Breast epithelium (tissue), 4 donors: ENCODE measurements at regions not wholly inside any gene's neighbourhood (a gene's known extent, or its start where the extent isn't known, plus 50 kb on each side); places are given as distances from the start of the nearest gene placed in this dataset.

ENCODE experiments used
- DNase-seq, 2 donors: peaks; one replicate each; pipeline ENCODE4 v3.0.0-alpha.2; 2019; ENCODE audit warnings: low spot score in 2 of 2
- H3K27ac ChIP-seq, 2 donors: fragments of 200-600 bp; sonication (generic) in 1 of 2; one replicate each; pipeline ENCODE4 v1.5.1; 2016 to 2019; ENCODE audit warnings: mild to moderate bottlenecking in 1 of 2
- H3K27me3 ChIP-seq, 2 donors: fragments of 200-600 bp; sonication (generic) in 1 of 2; one replicate each; pipeline versions ENCODE4 v1.5.1 to v1.6.0; 2017 to 2019; ENCODE audit warnings: control low read depth in 1 of 2, mild to moderate bottlenecking in 1 of 2
- H3K36me3 ChIP-seq: fragments of 200-600 bp; one replicate; pipeline ENCODE4 v1.5.1; 2019
- H3K4me1 ChIP-seq, 2 donors: fragments of 200-600 bp; sonication (generic); one replicate each; pipeline ENCODE4 v1.5.1; 2016 to 2019; ENCODE audit warnings: control low read depth in 1 of 2
- H3K4me3 ChIP-seq, 3 donors: fragments of 200-600 bp; sonication (generic); 1 replicate in 2 of 3; 2 replicates in 1 of 3; pipeline ENCODE4 v1.5.1; 2016 to 2019; ENCODE audit warnings: mild to moderate bottlenecking in 3 of 3, moderate library complexity in 2 of 3
- H3K9me3 ChIP-seq, 2 donors: fragments of 200-600 bp; sonication (generic) in 1 of 2; one replicate each; pipeline ENCODE4 v1.5.1; 2016 to 2019; ENCODE audit warnings: control low read depth in 1 of 2
- POLR2A ChIP-seq: fragments of 450-650 bp; IDR thresholded peaks from one replicate; pipeline ENCODE4 v1.6.1; 2016; ENCODE audit warnings: antibody characterized with exemption, mild to moderate bottlenecking, moderate library complexity
- POLR2AphosphoS5 ChIP-seq, 3 donors: sonication (generic); formaldehyde crosslinking; IDR thresholded peaks; one replicate each; pipeline ENCODE4 v1.6.1; 2017; ENCODE audit warnings: antibody characterized with exemption in 3 of 3
- intact Hi-C: fragments of 100-400 bp; cut with DNase I; formaldehyde crosslinking; loops from one replicate; pipeline ENCODE4 v1.15.1; 2023; ENCODE audit warnings: low total_unique reads
- TF ChIP-seq, protein P1 (sequence below), 3 donors: fragments of 450-650 bp; IDR thresholded peaks; one replicate each; pipeline ENCODE4 v1.5.1; 2016 to 2017; ENCODE audit warnings: antibody characterized with exemption in 3 of 3, mild to moderate bottlenecking in 3 of 3, moderate library complexity in 3 of 3

DNA sequence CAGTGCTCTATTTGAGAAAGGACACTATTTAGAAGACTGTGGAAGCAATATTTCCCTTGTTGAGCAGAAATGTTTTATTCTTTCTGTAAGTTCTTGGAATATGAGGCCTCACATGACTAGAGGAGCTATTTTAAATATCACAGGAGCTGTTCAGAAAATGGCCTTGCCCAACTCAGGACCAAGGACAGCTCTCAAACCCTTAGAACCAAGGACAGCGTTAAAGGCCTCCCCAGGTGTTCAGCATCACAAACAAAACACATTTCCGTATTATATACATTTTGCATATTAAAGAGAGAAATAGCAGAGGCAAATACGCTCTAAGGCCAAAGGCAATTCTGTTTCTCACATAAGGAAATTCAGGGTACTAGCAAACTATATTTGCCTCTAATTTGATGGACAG is 631.4 kb downstream of the CDH26 start:
- no peak for DNase-seq
- Histone ChIP-seq H3K4me1 (no peaks in the 10 kb centered on the region), H3K36me3 (no peaks in the 10 kb centered on the region), H3K27ac (no peak overlapping the region), H3K9me3 (no peaks in the 10 kb centered on the region), H3K4me3 (no peak overlapping the region), H3K27me3 (no peaks in the 10 kb centered on the region)
- intact Hi-C loops = no loop called here
- no peak for TF ChIP-seq POLR2AphosphoS5 (IDR thresholded peaks at IDR 0.05)
- TF ChIP-seq POLR2A = no peak
- TF ChIP-seq, protein P1, sequence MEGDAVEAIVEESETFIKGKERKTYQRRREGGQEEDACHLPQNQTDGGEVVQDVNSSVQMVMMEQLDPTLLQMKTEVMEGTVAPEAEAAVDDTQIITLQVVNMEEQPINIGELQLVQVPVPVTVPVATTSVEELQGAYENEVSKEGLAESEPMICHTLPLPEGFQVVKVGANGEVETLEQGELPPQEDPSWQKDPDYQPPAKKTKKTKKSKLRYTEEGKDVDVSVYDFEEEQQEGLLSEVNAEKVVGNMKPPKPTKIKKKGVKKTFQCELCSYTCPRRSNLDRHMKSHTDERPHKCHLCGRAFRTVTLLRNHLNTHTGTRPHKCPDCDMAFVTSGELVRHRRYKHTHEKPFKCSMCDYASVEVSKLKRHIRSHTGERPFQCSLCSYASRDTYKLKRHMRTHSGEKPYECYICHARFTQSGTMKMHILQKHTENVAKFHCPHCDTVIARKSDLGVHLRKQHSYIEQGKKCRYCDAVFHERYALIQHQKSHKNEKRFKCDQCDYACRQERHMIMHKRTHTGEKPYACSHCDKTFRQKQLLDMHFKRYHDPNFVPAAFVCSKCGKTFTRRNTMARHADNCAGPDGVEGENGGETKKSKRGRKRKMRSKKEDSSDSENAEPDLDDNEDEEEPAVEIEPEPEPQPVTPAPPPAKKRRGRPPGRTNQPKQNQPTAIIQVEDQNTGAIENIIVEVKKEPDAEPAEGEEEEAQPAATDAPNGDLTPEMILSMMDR (IDR thresholded peaks at IDR 0.05) = no peak

DNA sequence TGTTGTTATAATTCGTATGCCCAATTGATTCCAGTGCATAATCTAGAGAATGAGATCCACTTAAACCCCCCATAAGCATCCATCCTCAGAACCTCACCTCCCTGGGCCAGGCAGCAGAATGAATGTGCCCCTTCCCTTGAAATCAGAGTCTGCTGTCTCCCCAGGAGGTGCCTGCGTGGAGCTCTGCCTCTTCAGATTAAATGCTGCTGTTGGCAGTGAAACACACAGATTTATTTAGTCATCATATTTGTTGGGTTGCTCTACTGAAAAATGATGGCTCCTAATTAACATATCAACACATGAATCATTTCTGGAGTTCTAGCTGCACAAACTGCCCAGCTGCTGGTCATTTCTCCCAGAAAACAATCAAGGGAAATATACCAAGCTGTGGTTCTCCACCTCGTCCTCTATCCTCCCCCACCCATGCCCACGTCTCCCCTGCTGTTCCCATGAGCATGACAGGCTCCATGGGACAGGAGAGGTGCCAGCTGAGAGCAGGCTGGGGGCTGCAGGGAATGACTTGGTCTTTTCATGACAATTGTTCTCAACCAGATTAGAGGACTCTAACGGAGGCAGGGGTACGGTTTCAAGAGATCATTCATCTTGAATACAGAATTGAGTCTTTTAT is 633.1 kb downstream of the CDH26 start:
- intact Hi-C loops = no loop called here
- TF ChIP-seq, protein P1 (IDR thresholded peaks at IDR 0.05) = no peak
- TF ChIP-seq POLR2AphosphoS5 (IDR thresholded peaks at IDR 0.05) = no peak
- TF ChIP-seq POLR2A = no peak
- Histone ChIP-seq H3K27me3 (no peaks in the 10 kb centered on the region), H3K4me1 (no peaks in the 10 kb centered on the region), H3K4me3 (no peak overlapping the region), H3K36me3 (no peaks in the 10 kb centered on the region), H3K9me3 (no peaks in the 10 kb centered on the region), H3K27ac (no peak overlapping the region)
- no peak for DNase-seq

DNA sequence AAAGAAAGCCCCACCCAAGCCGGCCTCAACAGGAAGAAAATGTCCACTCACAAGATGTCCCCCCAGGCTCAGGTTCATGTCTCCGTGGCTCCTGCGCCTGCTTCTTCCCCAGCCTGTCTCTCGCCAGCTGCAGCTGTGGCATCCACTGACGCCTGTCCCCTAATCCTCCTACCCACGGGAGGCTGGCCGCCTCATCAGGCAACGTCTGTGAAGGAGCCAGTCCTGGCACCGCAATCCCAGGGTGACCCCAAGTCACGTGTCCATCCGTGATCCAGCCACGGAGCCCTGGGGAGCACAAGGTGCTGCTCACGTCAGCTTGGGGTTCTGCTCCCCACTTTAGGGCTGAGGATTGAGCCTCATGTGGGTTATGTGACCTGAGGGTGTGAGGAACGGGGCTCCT is 640.3 kb downstream of the CDH26 start:
- H3K4me3 ChIP-seq = no peak overlapping the region
- TF ChIP-seq POLR2A = no peak
- TF ChIP-seq, protein P1 (IDR thresholded peaks at IDR 0.05) = no peak
- TF ChIP-seq POLR2AphosphoS5 (IDR thresholded peaks at IDR 0.05) = no peak
- no peak for DNase-seq
- no peaks in the 10 kb centered on the region for H3K36me3 ChIP-seq
- H3K4me1 ChIP-seq = no peaks in the 10 kb centered on the region
- H3K27ac ChIP-seq = no peak overlapping the region
- no peaks in the 10 kb centered on the region for H3K27me3 ChIP-seq
- intact Hi-C loops = no loop called here
- no peaks in the 10 kb centered on the region for H3K9me3 ChIP-seq

DNA sequence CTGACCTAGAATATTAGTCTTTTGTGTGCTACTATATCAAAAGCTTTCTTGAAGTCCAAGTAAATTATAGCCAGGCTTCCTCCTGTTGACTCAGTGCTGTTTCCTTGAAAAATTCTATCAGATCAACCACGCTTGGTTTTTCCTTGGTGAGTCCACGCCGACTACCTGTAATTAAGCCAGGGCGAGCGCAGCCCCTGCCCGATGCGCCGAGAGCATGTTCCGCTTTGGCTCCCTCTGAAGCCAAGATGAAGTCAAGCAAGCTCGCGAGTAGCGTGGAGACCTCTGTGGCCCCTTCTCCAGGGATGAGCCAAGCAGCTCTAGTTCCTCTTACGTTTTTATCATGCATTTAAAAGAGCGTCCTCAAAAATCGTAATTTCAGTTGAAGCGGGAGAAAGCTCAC is 641.2 kb downstream of the CDH26 start:
- no peak for DNase-seq
- no peak for TF ChIP-seq POLR2AphosphoS5 (IDR thresholded peaks at IDR 0.05)
- TF ChIP-seq, protein P1 (IDR thresholded peaks at IDR 0.05) = no peak
- TF ChIP-seq POLR2A = no peak

DNA sequence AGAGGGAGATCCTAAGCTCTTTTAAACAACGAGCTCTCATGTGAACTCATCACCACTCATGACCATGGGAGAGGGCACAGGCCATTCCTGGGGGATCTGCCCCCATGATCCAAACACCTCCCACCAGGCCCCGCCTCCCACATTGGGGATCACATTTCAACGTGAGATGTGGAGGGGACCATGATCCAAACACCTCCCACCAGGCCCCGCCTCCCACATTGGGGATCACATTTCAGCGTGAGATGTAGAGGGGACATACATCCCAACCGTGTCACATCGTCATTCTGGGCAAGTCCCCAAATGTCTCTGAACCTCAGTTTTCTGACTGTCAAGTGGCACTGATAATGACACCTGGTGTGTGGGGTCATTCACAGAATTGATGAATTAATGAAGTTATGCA is 641.8 kb downstream of the CDH26 start:
- Histone ChIP-seq H3K27ac (no peak overlapping the region), H3K4me1 (no peaks in the 10 kb centered on the region), H3K4me3 (no peak overlapping the region), H3K9me3 (no peaks in the 10 kb centered on the region), H3K27me3 (no peaks in the 10 kb centered on the region), H3K36me3 (no peaks in the 10 kb centered on the region)
- intact Hi-C loops = no loop called here
- TF ChIP-seq, protein P1 (IDR thresholded peaks at IDR 0.05) = no peak
- TF ChIP-seq POLR2AphosphoS5 (IDR thresholded peaks at IDR 0.05) = no peak
- no peak for TF ChIP-seq POLR2A
- no peak for DNase-seq

More for the DNA sequence above, 641.2 kb downstream of the CDH26 start:
- intact Hi-C loops = no loop called here
- H3K4me3 ChIP-seq = no peak overlapping the region
- H3K9me3 ChIP-seq = no peaks in the 10 kb centered on the region
- no peak overlapping the region for H3K27ac ChIP-seq
- no peaks in the 10 kb centered on the region for H3K36me3 ChIP-seq
- H3K4me1 ChIP-seq = no peaks in the 10 kb centered on the region
- H3K27me3 ChIP-seq = no peaks in the 10 kb centered on the region
